ENCODE measurements at regions not wholly inside any gene's neighbourhood (a gene's known extent, or its start where the extent isn't known, plus 50 kb on each side); places are given as distances from the start of the nearest gene placed in this dataset.

DNA sequence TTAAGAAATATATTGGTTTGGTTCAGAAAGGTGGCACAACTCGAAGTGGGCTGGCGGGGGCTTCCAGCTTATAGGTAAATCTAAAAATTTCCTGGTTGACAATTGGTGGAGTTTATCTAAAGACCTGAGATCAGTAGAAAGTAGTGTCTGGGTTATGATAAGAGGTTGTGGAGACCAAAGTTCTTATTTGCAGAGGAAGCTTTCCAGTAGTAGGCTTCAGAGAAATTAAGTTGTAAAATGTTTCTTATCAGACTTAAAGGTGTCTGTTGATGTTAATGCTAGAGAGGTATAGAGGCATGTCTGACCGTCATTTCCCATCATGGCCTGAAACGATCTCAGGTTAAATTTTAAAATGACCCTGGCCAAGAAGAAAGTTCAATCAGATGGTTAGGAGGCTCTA, 565.2 kb upstream of the DPPA4 start:
- Histone ChIP-seq H3K9ac (ENCODE audit: low read length) (no peak overlapping the region), H3K4me1 (ENCODE audit: control insufficient read depth, insufficient read depth, low read length) (no peaks in the 10 kb centered on the region), H3K36me3 (ENCODE audit: control insufficient read depth, insufficient read depth, low read length) (no peaks in the 10 kb centered on the region), H3K27ac (ENCODE audit: low read depth, low read length) (no peak overlapping the region), H3K4me3 (ENCODE audit: low read depth, low read length) (no peak overlapping the region), H3K9me3 (ENCODE audit: control insufficient read depth, insufficient read depth, low read depth, low read length) (peaks cover 13% of the 10 kb centered on the region), H3K27me3 (ENCODE audit: control insufficient read depth, insufficient read depth, low read length) (no peaks in the 10 kb centered on the region)

DNA sequence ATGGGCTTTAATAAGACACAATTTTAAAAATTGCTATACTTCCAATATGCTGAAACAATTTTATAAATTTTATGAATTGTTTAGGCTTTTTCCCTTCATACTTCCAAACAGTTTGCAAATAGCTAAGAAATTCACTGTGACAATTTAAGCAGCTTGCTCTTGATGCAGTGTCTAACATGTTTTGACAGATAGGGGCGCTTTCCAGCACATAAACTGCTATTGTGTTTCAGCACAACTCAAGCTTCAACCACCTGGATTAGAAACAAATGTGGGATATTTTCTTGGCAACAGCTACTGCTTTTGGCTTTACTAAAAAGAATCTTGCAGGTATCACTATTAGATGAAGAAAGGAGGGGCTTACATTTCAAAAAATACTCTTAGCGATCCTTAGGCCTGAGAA, 565.8 kb upstream of the DPPA4 start:
- Histone ChIP-seq H3K27me3 (ENCODE audit: control insufficient read depth, insufficient read depth, low read length) (no peaks in the 10 kb centered on the region), H3K9me3 (ENCODE audit: control insufficient read depth, insufficient read depth, low read depth, low read length) (peaks cover 13% of the 10 kb centered on the region), H3K9ac (ENCODE audit: low read length) (no peak overlapping the region), H3K4me3 (ENCODE audit: low read depth, low read length) (no peak overlapping the region), H3K36me3 (ENCODE audit: control insufficient read depth, insufficient read depth, low read length) (no peaks in the 10 kb centered on the region), H3K4me1 (ENCODE audit: control insufficient read depth, insufficient read depth, low read length) (no peaks in the 10 kb centered on the region), H3K27ac (ENCODE audit: low read depth, low read length) (no peak overlapping the region)

DNA sequence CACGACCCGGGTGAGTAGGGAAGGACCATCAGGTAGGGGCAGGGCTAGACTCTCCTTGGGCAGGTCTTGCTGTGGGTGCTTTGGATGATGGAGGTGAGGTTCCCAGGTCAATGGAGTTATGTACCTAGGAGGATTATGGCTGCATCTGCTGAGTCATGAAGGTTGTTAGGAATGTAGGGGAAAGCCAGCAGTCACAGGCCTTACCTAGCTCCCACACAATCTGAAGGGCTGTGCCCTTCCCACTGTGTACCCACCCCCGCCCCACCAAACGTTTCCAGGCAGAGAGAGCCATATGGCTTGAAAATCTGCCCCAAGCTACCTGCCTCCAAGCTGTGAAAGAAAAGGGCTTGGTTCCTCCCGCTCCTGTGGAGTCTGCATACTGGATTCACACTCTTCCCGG, 573.4 kb upstream of the DPPA4 start:
- Histone ChIP-seq H3K9ac (ENCODE audit: low read length) (no peak overlapping the region), H3K27ac (ENCODE audit: low read depth, low read length) (no peak overlapping the region), H3K4me3 (ENCODE audit: low read depth, low read length) (no peak overlapping the region), H3K4me1 (ENCODE audit: control insufficient read depth, insufficient read depth, low read length) (no peaks in the 10 kb centered on the region), H3K9me3 (ENCODE audit: control insufficient read depth, insufficient read depth, low read depth, low read length) (peaks cover 9% of the 10 kb centered on the region), H3K27me3 (ENCODE audit: control insufficient read depth, insufficient read depth, low read length) (no peaks in the 10 kb centered on the region), H3K36me3 (ENCODE audit: control insufficient read depth, insufficient read depth, low read length) (no peaks in the 10 kb centered on the region)

DNA sequence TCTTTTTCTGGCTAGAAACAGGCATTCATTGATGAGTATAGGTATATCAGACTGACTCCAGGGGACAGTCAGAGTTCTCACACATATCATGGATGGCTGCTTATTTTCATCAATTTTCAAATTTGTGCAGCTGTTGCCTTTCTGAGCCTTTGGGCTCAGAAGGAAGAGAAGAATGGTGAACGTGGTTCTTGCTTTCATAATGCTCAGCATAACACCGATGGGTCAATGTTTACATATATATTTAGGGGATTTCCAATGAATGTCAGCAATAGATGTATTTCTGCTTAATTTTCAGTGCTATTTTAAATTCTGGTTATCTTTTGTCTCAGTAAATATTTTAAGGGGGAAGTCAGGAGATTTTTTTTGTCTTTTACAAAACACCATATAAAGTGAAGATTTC, 581.4 kb upstream of the DPPA4 start:
- no peak overlapping the region for H3K9ac ChIP-seq (ENCODE audit: low read length)
- peaks cover 5% of the 10 kb centered on the region for H3K4me1 ChIP-seq (ENCODE audit: control insufficient read depth, insufficient read depth, low read length)
- no peaks in the 10 kb centered on the region for H3K36me3 ChIP-seq (ENCODE audit: control insufficient read depth, insufficient read depth, low read length)
- H3K4me3 ChIP-seq (ENCODE audit: low read depth, low read length): no peak overlapping the region
- peaks cover 2% of the 10 kb centered on the region for H3K9me3 ChIP-seq (ENCODE audit: control insufficient read depth, insufficient read depth, low read depth, low read length)
- H3K27ac ChIP-seq (ENCODE audit: low read depth, low read length): no peak overlapping the region
- no peaks in the 10 kb centered on the region for H3K27me3 ChIP-seq (ENCODE audit: control insufficient read depth, insufficient read depth, low read length)

DNA sequence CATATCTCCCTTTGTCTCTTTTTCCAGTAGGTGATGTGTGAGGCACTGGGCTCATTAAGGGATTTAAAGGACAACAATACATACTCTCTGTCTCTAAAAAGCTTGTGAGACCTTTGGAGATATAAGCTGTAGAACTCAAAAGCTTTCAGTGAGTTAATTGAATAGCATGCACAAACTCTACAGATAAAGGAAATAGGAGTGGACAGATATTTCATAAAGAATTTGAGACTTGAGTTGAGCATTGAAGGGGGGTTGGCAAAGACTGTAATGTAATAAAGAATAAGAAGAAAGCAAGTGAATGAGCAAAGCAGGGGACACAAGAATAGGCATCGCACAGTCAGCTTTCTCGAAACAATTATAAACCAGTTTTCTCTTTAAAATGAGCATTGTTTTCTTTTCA, 583.4 kb upstream of the DPPA4 start:
- Histone ChIP-seq H3K4me3 (ENCODE audit: low read depth, low read length) (no peak overlapping the region), H3K27me3 (ENCODE audit: control insufficient read depth, insufficient read depth, low read length) (no peaks in the 10 kb centered on the region), H3K4me1 (ENCODE audit: control insufficient read depth, insufficient read depth, low read length) (peaks cover 5% of the 10 kb centered on the region), H3K36me3 (ENCODE audit: control insufficient read depth, insufficient read depth, low read length) (no peaks in the 10 kb centered on the region), H3K9ac (ENCODE audit: low read length) (no peak overlapping the region), H3K9me3 (ENCODE audit: control insufficient read depth, insufficient read depth, low read depth, low read length) (no peaks in the 10 kb centered on the region), H3K27ac (ENCODE audit: low read depth, low read length) (no peak overlapping the region)

DNA sequence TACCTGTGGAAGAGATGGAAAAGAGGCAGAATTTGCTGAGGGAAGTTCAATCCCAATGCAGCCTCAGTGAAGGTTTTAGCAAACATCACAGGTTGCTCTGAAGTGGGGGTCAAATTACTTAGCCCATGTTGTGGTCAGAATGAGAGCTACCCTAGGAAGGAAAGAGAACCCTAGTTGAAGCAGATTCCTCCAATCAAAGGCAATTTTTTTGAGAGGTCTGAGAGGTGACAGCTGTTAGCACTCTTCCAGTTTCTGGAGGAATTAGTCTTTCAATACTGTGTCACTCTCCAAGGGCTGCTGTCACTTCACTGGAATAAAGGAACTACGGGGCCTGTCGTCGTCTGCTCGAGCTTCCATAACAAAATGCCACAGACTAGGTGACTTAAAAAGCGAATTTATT, 584.2 kb upstream of the DPPA4 start:
- Histone ChIP-seq H3K9ac (ENCODE audit: low read length) (no peak overlapping the region), H3K4me1 (ENCODE audit: control insufficient read depth, insufficient read depth, low read length) (peaks cover 5% of the 10 kb centered on the region), H3K36me3 (ENCODE audit: control insufficient read depth, insufficient read depth, low read length) (no peaks in the 10 kb centered on the region), H3K9me3 (ENCODE audit: control insufficient read depth, insufficient read depth, low read depth, low read length) (no peaks in the 10 kb centered on the region), H3K27ac (ENCODE audit: low read depth, low read length) (no peak overlapping the region), H3K4me3 (ENCODE audit: low read depth, low read length) (no peak overlapping the region), H3K27me3 (ENCODE audit: control insufficient read depth, insufficient read depth, low read length) (no peaks in the 10 kb centered on the region)

DNA sequence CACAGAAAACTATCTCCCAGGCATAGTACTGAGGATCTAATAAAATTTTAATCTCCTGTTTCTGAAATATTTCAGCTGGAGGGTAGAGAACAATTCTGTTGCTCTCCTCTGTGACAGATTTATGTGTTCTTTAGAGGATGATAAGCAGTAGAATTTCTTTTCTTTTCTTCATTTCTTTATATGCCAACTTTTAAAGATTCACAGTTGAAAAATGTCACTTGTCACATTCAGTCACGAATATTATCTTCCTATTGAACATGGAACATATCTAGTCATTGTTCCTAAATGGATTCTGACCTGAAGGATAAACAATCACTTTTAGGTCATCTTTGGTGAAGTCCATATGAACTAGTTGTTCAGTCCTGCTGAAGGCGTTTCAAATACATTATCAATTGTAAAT, 585.5 kb upstream of the DPPA4 start:
- Histone ChIP-seq H3K27me3 (ENCODE audit: control insufficient read depth, insufficient read depth, low read length) (no peaks in the 10 kb centered on the region), H3K9ac (ENCODE audit: low read length) (no peak overlapping the region), H3K27ac (ENCODE audit: low read depth, low read length) (no peak overlapping the region), H3K9me3 (ENCODE audit: control insufficient read depth, insufficient read depth, low read depth, low read length) (no peaks in the 10 kb centered on the region), H3K36me3 (ENCODE audit: control insufficient read depth, insufficient read depth, low read length) (no peaks in the 10 kb centered on the region), H3K4me3 (ENCODE audit: low read depth, low read length) (no peak overlapping the region), H3K4me1 (ENCODE audit: control insufficient read depth, insufficient read depth, low read length) (peaks cover 5% of the 10 kb centered on the region)

DNA sequence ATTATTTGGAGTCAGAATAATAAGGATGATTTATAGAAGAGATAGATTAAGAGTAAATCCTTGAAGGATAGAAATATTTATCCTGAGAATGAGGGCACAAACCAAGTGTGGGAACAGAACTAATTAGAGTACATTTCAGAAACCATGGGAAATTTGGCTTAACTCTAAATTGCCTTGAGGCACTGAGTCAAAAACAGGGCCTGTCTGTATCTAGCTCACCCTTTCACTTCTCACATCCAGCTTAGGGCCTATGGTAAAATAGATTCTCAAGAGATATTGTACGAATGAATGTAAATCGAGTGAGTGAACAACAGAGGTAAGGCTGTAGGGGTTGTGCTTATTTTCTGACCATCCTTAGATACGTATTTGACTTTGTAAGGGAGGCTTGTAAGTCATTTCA, 586.1 kb upstream of the DPPA4 start:
- no peak overlapping the region for H3K27ac ChIP-seq (ENCODE audit: low read depth, low read length)
- H3K27me3 ChIP-seq (ENCODE audit: control insufficient read depth, insufficient read depth, low read length): no peaks in the 10 kb centered on the region
- no peaks in the 10 kb centered on the region for H3K9me3 ChIP-seq (ENCODE audit: control insufficient read depth, insufficient read depth, low read depth, low read length)
- H3K9ac ChIP-seq (ENCODE audit: low read length): no peak overlapping the region
- peaks cover 5% of the 10 kb centered on the region for H3K4me1 ChIP-seq (ENCODE audit: control insufficient read depth, insufficient read depth, low read length)
- H3K36me3 ChIP-seq (ENCODE audit: control insufficient read depth, insufficient read depth, low read length): no peaks in the 10 kb centered on the region
- H3K4me3 ChIP-seq (ENCODE audit: low read depth, low read length): no peak overlapping the region

DNA sequence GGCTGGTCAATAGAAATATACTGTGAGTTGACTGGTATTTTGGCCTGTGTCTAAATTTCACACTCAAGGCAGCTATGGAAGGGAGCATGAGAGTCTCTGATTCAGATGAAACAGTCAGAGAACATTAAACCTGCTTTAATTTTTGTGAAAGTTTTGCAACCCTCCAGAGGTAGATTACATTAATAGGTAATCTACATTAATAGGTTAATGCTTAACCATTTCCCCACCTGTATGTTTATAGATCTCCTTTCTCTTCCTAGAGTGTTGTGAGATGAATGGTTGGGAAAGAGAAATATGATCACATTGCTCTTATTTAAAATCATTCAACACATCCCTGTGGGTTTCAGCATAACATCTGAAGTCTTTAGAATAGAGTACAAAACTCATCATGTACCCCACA, 586.9 kb upstream of the DPPA4 start:
- no peaks in the 10 kb centered on the region for H3K36me3 ChIP-seq (ENCODE audit: control insufficient read depth, insufficient read depth, low read length)
- H3K27ac ChIP-seq (ENCODE audit: low read depth, low read length): no peak overlapping the region
- H3K4me3 ChIP-seq (ENCODE audit: low read depth, low read length): no peak overlapping the region
- no peaks in the 10 kb centered on the region for H3K27me3 ChIP-seq (ENCODE audit: control insufficient read depth, insufficient read depth, low read length)
- H3K4me1 ChIP-seq (ENCODE audit: control insufficient read depth, insufficient read depth, low read length): peaks cover 5% of the 10 kb centered on the region
- H3K9ac ChIP-seq (ENCODE audit: low read length): no peak overlapping the region
- no peaks in the 10 kb centered on the region for H3K9me3 ChIP-seq (ENCODE audit: control insufficient read depth, insufficient read depth, low read depth, low read length)

DNA sequence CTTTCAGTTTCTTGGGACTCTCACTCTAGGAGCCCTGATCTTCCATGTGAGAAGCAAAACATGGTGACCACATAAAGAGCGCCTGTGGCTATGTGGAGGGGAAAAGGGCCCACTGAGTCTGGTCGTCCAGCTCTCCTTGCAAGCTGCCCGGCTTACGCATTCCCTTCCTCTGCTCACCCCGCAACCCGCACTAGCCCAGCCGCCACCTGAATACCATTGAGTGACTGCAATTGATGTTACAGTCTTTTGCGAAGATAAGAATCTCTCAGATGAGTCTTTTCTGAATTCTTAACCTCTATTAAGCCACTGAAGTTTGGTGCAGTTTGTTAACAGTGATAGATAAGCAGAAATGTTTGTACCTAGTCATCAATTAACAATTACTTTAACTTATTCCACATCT, 589.0 kb upstream of the DPPA4 start:
- no peak overlapping the region for H3K9ac ChIP-seq (ENCODE audit: low read length)
- no peaks in the 10 kb centered on the region for H3K27me3 ChIP-seq (ENCODE audit: control insufficient read depth, insufficient read depth, low read length)
- no peak overlapping the region for H3K4me3 ChIP-seq (ENCODE audit: low read depth, low read length)
- H3K9me3 ChIP-seq (ENCODE audit: control insufficient read depth, insufficient read depth, low read depth, low read length): no peaks in the 10 kb centered on the region
- no peaks in the 10 kb centered on the region for H3K36me3 ChIP-seq (ENCODE audit: control insufficient read depth, insufficient read depth, low read length)
- 0 out of 2 replicates have a peak overlapping the region, but pooled peaks have one; percentile 16 for H3K27ac ChIP-seq (ENCODE audit: low read depth, low read length)
- peaks cover 4% of the 10 kb centered on the region for H3K4me1 ChIP-seq (ENCODE audit: control insufficient read depth, insufficient read depth, low read length)

DNA sequence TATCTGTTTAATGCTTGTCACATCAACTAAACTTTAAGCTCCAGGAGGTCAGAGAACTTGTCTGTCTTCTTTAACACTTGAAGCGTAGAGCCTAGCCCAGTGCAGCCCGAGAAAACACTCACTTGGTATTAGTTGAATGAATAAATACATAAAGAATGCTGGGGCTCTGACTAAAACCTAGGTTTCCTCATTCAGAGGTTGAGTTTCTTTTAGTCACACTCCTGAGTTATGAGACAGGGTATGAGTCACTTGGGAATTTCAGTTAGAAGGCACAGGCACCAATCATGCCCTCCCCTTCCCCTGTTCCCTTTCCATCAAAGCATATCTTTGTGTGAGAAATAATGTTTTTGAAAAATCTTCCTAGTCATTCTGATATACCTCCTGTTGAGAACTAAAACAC, 589.8 kb upstream of the DPPA4 start:
- H3K9me3 ChIP-seq (ENCODE audit: control insufficient read depth, insufficient read depth, low read depth, low read length): no peaks in the 10 kb centered on the region
- H3K9ac ChIP-seq (ENCODE audit: low read length): no peak overlapping the region
- no peaks in the 10 kb centered on the region for H3K27me3 ChIP-seq (ENCODE audit: control insufficient read depth, insufficient read depth, low read length)
- no peaks in the 10 kb centered on the region for H3K36me3 ChIP-seq (ENCODE audit: control insufficient read depth, insufficient read depth, low read length)
- H3K4me3 ChIP-seq (ENCODE audit: low read depth, low read length): no peak overlapping the region
- H3K4me1 ChIP-seq (ENCODE audit: control insufficient read depth, insufficient read depth, low read length): no peaks in the 10 kb centered on the region; the same call in 1 of the 2 replicates
- H3K27ac ChIP-seq (ENCODE audit: low read depth, low read length): 0 out of 2 replicates have a peak overlapping the region, but pooled peaks have one; percentile 32

DNA sequence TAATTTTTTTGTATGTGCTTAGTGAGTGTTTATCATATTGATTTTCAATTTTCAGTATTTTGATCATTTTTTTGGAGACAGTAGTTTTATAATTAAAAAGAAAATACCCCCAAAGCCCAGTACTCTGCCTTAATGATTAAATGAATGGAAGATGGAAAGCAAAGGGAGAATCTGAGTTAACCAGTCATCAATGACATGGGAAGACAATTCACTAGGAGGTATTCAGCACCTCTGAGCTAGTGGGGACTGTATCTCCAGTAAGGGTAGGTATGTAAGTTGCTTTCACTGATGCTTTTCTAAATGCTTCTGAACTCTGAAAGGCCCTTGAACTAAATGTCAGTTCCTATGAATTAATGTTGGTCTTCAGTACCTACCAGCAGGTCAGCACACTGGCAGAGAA, 590.4 kb upstream of the DPPA4 start:
- Histone ChIP-seq H3K4me3 (ENCODE audit: low read depth, low read length) (no peak overlapping the region), H3K9me3 (ENCODE audit: control insufficient read depth, insufficient read depth, low read depth, low read length) (no peaks in the 10 kb centered on the region), H3K27me3 (ENCODE audit: control insufficient read depth, insufficient read depth, low read length) (no peaks in the 10 kb centered on the region), H3K4me1 (ENCODE audit: control insufficient read depth, insufficient read depth, low read length) (no peaks in the 10 kb centered on the region; the same call in 1 of the 2 replicates), H3K9ac (ENCODE audit: low read length) (no peak overlapping the region), H3K36me3 (ENCODE audit: control insufficient read depth, insufficient read depth, low read length) (no peaks in the 10 kb centered on the region), H3K27ac (ENCODE audit: low read depth, low read length) (0 out of 2 replicates have a peak overlapping the region, but pooled peaks have one; percentile 32)

Data from HUES6 (cell line).